MCF 10A (cell line): ENCODE measurements at regions not wholly inside any gene's neighbourhood (a gene's known extent, or its start where the extent isn't known, plus 50 kb on each side); places are given as distances from the start of the nearest gene placed in this dataset.

Experiments used
- BruUV-seq: library from RNA; stranded (reverse); fragments of 400-500 nt; replicated peaks from 2 replicates; lab custom pipeline; 2021; lab: Mats Ljungman, UMichigan
- CTCF ChIA-PET: fragments of 300-600 bp; sonication (Branson Sonifier 250); formaldehyde crosslinking; extraction: SDS; loops from one replicate; lab custom pipeline; 2021; ENCODE audit warnings: antibody characterized with exemption, inconsistent platforms; lab: Yijun Ruan, JAX
- POLR2A ChIA-PET: fragments of 300-600, 350-650 bp; sonication (Branson Sonifier 250); formaldehyde crosslinking; extraction: SDS; loops from one replicate; lab custom pipeline; 2020; ENCODE audit warnings: antibody characterized with exemption, inconsistent platforms; lab: Yijun Ruan, JAX
- DNase-seq: peaks from one replicate; pipeline ENCODE4 v3.0.0-alpha.2; 2018; ENCODE audit not compliant: unreplicated experiment
- H3K27ac Mint-ChIP-seq: one replicate; pipeline ENCODE4 v1.8.0; 2022; ENCODE audit warnings: mild to moderate bottlenecking, low read depth, mixed read lengths; ENCODE audit not compliant: unreplicated experiment
- H3K27me3 Mint-ChIP-seq: one replicate; pipeline ENCODE4 v1.8.0; 2022; ENCODE audit warnings: mixed read lengths; ENCODE audit not compliant: insufficient read depth, unreplicated experiment
- H3K36me3 Mint-ChIP-seq: one replicate; pipeline ENCODE4 v1.8.0; 2022; ENCODE audit warnings: mild to moderate bottlenecking, moderate library complexity, mixed read lengths; ENCODE audit not compliant: insufficient read depth, unreplicated experiment
- H3K4me1 Mint-ChIP-seq: one replicate; pipeline ENCODE4 v1.8.0; 2022; ENCODE audit warnings: mixed read lengths; ENCODE audit not compliant: insufficient read depth, unreplicated experiment
- H3K4me3 Mint-ChIP-seq: one replicate; pipeline ENCODE4 v1.8.0; 2022; ENCODE audit warnings: mild to moderate bottlenecking, moderate library complexity, mixed read lengths; ENCODE audit not compliant: unreplicated experiment
- H3K9me3 Mint-ChIP-seq: one replicate; pipeline ENCODE4 v1.8.0; 2022; ENCODE audit warnings: mixed read lengths; ENCODE audit not compliant: unreplicated experiment
- CTCF ChIP-seq: fragments of 200-600 bp; IDR thresholded peaks from one replicate; pipeline ENCODE4 v1.8.0; 2022; ENCODE audit warnings: antibody characterized with exemption, mild to moderate bottlenecking; ENCODE audit not compliant: unreplicated experiment
- intact Hi-C: fragments of 100-400 bp; cut with micrococcal nuclease; formaldehyde crosslinking; loops from 2 replicates; pipeline ENCODE4 v1.14.1; 2022

- ChIA-PET CTCF (interaction anchor here (0.6 to 1.5 kb wide), 3 partner anchors 17 to 173 kb away, joined by 4 to 7 read pairs (median 4); no protein-coding TSS in a partner anchor), POLR2A (no interaction called here)
- BruUV-seq, result no TSS peak
- intact Hi-C loops, result no loop called here
- DNase-seq, result no peak
- Mint-ChIP-seq H3K4me3 (no peak overlapping the region), H3K27ac (no peak overlapping the region), H3K9me3 (peaks cover 6% of the 10 kb centered on the region), H3K4me1 (no peaks in the 10 kb centered on the region), H3K27me3 (no peaks in the 10 kb centered on the region), H3K36me3 (no peaks in the 10 kb centered on the region)
- no peak for TF ChIP-seq CTCF
These were observed 118.9 kb upstream of the CAB39 start for GRCh38 chr2:230593765-230594164.

- H3K9me3 Mint-ChIP-seq, result peaks cover 6% of the 10 kb centered on the region
- H3K36me3 Mint-ChIP-seq, result no peaks in the 10 kb centered on the region
- no peak overlapping the region for H3K4me3 Mint-ChIP-seq
- ChIA-PET POLR2A (interaction anchor here (0.9 kb wide), 1 partner anchor 9 kb away, joined by 3 read pairs; no protein-coding TSS in a partner anchor), CTCF (interaction anchor here (0.6 to 1.5 kb wide), 4 partner anchors 10 to 228 kb away, joined by 3 to 7 read pairs (median 4); no protein-coding TSS in a partner anchor)
- no TSS peak for BruUV-seq
- no peak for TF ChIP-seq CTCF
- no peaks in the 10 kb centered on the region for H3K4me1 Mint-ChIP-seq
- H3K27me3 Mint-ChIP-seq, result no peaks in the 10 kb centered on the region
- intact Hi-C loops, result no loop called here
- no peak for DNase-seq
- no peak overlapping the region for H3K27ac Mint-ChIP-seq
These were observed 118.3 kb upstream of the CAB39 start for GRCh38 chr2:230594286-230594840.

DNA sequence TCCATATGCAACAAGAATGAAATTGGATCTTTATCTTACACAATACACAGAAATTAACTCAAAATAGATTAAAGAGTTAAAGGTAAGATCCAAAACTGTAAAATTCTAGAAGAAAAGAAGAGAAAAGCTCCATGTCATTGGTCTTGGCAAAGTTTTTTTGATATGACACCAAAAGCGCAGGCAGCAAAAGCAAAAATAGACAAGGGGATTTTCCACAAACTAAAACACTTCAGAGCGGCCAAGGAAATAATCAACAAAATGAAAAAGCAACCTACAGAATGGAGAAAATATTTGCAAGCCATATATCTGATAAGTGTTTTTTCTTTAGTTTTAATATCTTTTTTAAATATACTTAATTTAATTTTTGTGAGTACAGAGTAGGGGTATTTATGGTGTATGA is 112.8 kb upstream of the CAB39 start:
- ChIA-PET CTCF (interaction anchor here (1.2 kb wide), 1 partner anchor 439 kb away, joined by 3 read pairs; no protein-coding TSS in a partner anchor), POLR2A (no interaction called here)

GRCh38 chr2:230600285-230600684 is 112.4 kb upstream of the CAB39 start:
- intact Hi-C loops, result no loop called here
- Mint-ChIP-seq H3K4me1 (no peaks in the 10 kb centered on the region), H3K27ac (no peak overlapping the region), H3K4me3 (no peak overlapping the region), H3K9me3 (no peaks in the 10 kb centered on the region), H3K27me3 (no peaks in the 10 kb centered on the region), H3K36me3 (no peaks in the 10 kb centered on the region)
- CTCF ChIA-PET, result no interaction called here
- TF ChIP-seq CTCF, result no peak
- DNase-seq, result no peak
- POLR2A ChIA-PET, result no interaction called here
- BruUV-seq, result no TSS peak

More for the DNA sequence above, 112.8 kb upstream of the CAB39 start:
- Mint-ChIP-seq H3K4me1 (no peaks in the 10 kb centered on the region), H3K27ac (no peak overlapping the region), H3K4me3 (no peak overlapping the region), H3K9me3 (no peaks in the 10 kb centered on the region), H3K27me3 (no peaks in the 10 kb centered on the region), H3K36me3 (no peaks in the 10 kb centered on the region)
- BruUV-seq, result no TSS peak
- no peak for DNase-seq
- intact Hi-C loops, result no loop called here
- TF ChIP-seq CTCF, result no peak
